K562 (cell line): ENCODE measurements at regions not wholly inside any gene's neighbourhood (a gene's known extent, or its start where the extent isn't known, plus 50 kb on each side); places are given as distances from the start of the nearest gene placed in this dataset.

Experiments used
- ATAC-seq: fragments of 200-7000 bp; cut with Tn5 transposase; 3 replicates; pipeline ENCODE4 v1.9.1; 2020; ENCODE audit warnings: moderate library complexity
- BruUV-seq: library from RNA; stranded (reverse); fragments of 400-500 nt; replicated peaks from 2 replicates; lab custom pipeline; 2021; lab: Mats Ljungman, UMichigan
- CTCF ChIA-PET: fragments of 300-600 bp; formaldehyde crosslinking; extraction: SDS; loops from one replicate; lab custom pipeline; 2021; ENCODE audit warnings: low intra/inter-chr PET ratio; lab: Yijun Ruan, JAX
- POLR2A ChIA-PET: fragments of 300-600, 350-650 bp; sonication (Branson Sonifier 250); formaldehyde crosslinking; extraction: SDS; loops from one replicate; lab custom pipeline; 2021; ENCODE audit warnings: antibody characterized with exemption, inconsistent platforms; lab: Yijun Ruan, JAX
- DNase-seq, 4 experiments: peaks; one replicate each; pipeline versions ENCODE4 v3.0.0 to v3.0.0-alpha.2; 2011 to 2018; ENCODE audit warnings: low spot score in 3 of 4, mixed read lengths in 3 of 4; ENCODE audit errors: extremely low read depth in 1 of 4
- FAIRE-seq: peaks from 2 replicates; lab custom pipeline; 2011; peaks lifted over from hg19 to GRCh38; lab: Jason Lieb, UNC
- H2AFZ ChIP-seq: 2 replicates; pipeline ENCODE4 v1.6.0; 2011; ENCODE audit warnings: low read depth, low read length, control low read depth, inconsistent platforms
- H3K27ac ChIP-seq: fragments of 200-600 bp; 3 replicates; pipeline ENCODE4 v1.8.0; 2011; ENCODE audit warnings: low read depth, mild to moderate bottlenecking, control low read depth, inconsistent platforms, low read length, moderate library complexity, mixed read lengths; ENCODE audit errors: extremely low read depth
- H3K27me3 ChIP-seq, 2 experiments: fragments of 300-600 bp in 1 of 2; 2 replicates in 1 of 2; 3 replicates in 1 of 2; pipeline versions ENCODE4 v1.6.0 to v1.8.0; 2011; ENCODE audit warnings: inconsistent platforms in 2 of 2, low read length in 2 of 2, mild to moderate bottlenecking in 1 of 2, mixed read lengths in 1 of 2, moderate library complexity in 1 of 2; ENCODE audit not compliant: control insufficient read depth in 2 of 2, insufficient read depth in 2 of 2
- H3K36me3 ChIP-seq: fragments of 300-600 bp; 3 replicates; pipeline ENCODE4 v1.8.0; 2011; ENCODE audit warnings: mild to moderate bottlenecking, low read length, inconsistent platforms; ENCODE audit not compliant: control insufficient read depth, insufficient read depth
- H3K4me1 ChIP-seq, 2 experiments: fragments of 200-600 bp in 1 of 2; replicated peaks in 1 of 2; 2 replicates in 1 of 2; 3 replicates in 1 of 2; pipeline versions ENCODE4 v1.5.1 to v1.8.0; 2011; ENCODE audit warnings: inconsistent platforms in 2 of 2, low read length in 2 of 2, mild to moderate bottlenecking in 1 of 2, mixed read lengths in 1 of 2, moderate library complexity in 1 of 2; ENCODE audit not compliant: control insufficient read depth in 2 of 2, insufficient read depth in 2 of 2
- H3K4me2 ChIP-seq: 2 replicates; pipeline ENCODE4 v1.6.1; 2011; ENCODE audit warnings: low read length, control low read depth, inconsistent platforms, mixed read lengths; ENCODE audit not compliant: insufficient read depth
- H3K4me3 ChIP-seq: fragments of 200-600 bp; sonication (generic), shearing (Covaris generic); 2 replicates; pipeline ENCODE4 v1.5.1; 2016; ENCODE audit warnings: control low read depth, inconsistent platforms
- H3K79me2 ChIP-seq: fragments of 200-600 bp; 3 replicates; pipeline ENCODE4 v1.8.0; 2011; ENCODE audit warnings: low read length, inconsistent platforms; ENCODE audit not compliant: control insufficient read depth, insufficient read depth
- H3K9ac ChIP-seq, 2 experiments: 2 replicates each; pipeline versions ENCODE4 v1.6.0 to v1.6.1; 2011; ENCODE audit warnings: low read depth in 2 of 2, low read length in 2 of 2, control low read depth in 1 of 2, inconsistent platforms in 1 of 2, mild to moderate bottlenecking in 1 of 2, mixed read lengths in 1 of 2; ENCODE audit not compliant: insufficient read depth in 1 of 2
- H3K9me1 ChIP-seq: one replicate; pipeline ENCODE4 v1.6.0; 2011; ENCODE audit warnings: inconsistent platforms, mild to moderate bottlenecking, low read length, moderate library complexity; ENCODE audit not compliant: control insufficient read depth, insufficient read depth
- H3K9me3 ChIP-seq: replicated peaks from 2 replicates; pipeline ENCODE4 v1.5.1; 2011; ENCODE audit warnings: low read depth, low read length, inconsistent platforms; ENCODE audit not compliant: control insufficient read depth, insufficient read depth
- H4K20me1 ChIP-seq: replicated peaks from 2 replicates; pipeline ENCODE4 v1.6.1; 2011; ENCODE audit warnings: low read length, inconsistent platforms, mixed read lengths; ENCODE audit not compliant: control insufficient read depth, insufficient read depth
- ARHGAP35 ChIP-seq: fragments of 450-650 bp; IDR thresholded peaks from 2 replicates; pipeline ENCODE4 v1.6.1; 2018; ENCODE audit not compliant: partially characterized antibody
- BDP1 ChIP-seq: IDR thresholded peaks from 3 replicates; pipeline ENCODE4 v1.6.1; 2011; ENCODE audit not compliant: insufficient read length, insufficient read depth
- DIDO1 ChIP-seq: fragments of 450-650 bp; IDR thresholded peaks from 2 replicates; pipeline ENCODE4 v1.6.1; 2016; ENCODE audit warnings: low read depth, missing biosample characterization, missing genetic modification characterization
- FOXK2 ChIP-seq, 2 experiments: fragments of 450-650 bp; IDR thresholded peaks in 1 of 2; conservative IDR thresholded peaks in 1 of 2; 2 replicates each; pipeline ENCODE4 v1.6.1; 2016; ENCODE audit warnings: low read depth in 2 of 2, mild to moderate bottlenecking in 1 of 2
- HNRNPL ChIP-seq: fragments of 200-400 bp; formaldehyde crosslinking; IDR thresholded peaks from 2 replicates; pipeline ENCODE4 v1.6.1; 2017; ENCODE audit warnings: low read depth, mild to moderate bottlenecking, low read length
- KDM2B ChIP-seq: fragments of 250-450 bp; sonication (Bioruptor Pico); IDR thresholded peaks from 2 replicates; pipeline ENCODE4 v1.8.0; 2021; ENCODE audit warnings: mild to moderate bottlenecking, moderate library complexity
- KHSRP ChIP-seq: fragments of 450-650 bp; IDR thresholded peaks from 2 replicates; pipeline ENCODE4 v1.6.1; 2017
- NCOR1 ChIP-seq: fragments of 450-650 bp; IDR thresholded peaks from 2 replicates; pipeline ENCODE4 v1.6.1; 2016; ENCODE audit warnings: mild to moderate bottlenecking, moderate library complexity
- NFXL1 ChIP-seq: fragments of 450-650 bp; formaldehyde crosslinking; IDR thresholded peaks from 2 replicates; pipeline ENCODE4 v1.4.0; 2021; ENCODE audit warnings: mild to moderate bottlenecking
- POLR2AphosphoS5 ChIP-seq: IDR thresholded peaks from 2 replicates; pipeline ENCODE4 v1.6.1; 2011; ENCODE audit warnings: mild to moderate bottlenecking, low read depth, low read length, moderate library complexity; ENCODE audit not compliant: control insufficient read depth, insufficient read depth
- SRSF3 ChIP-seq: fragments of 200-400 bp; formaldehyde crosslinking; IDR thresholded peaks from 2 replicates; pipeline ENCODE4 v1.6.1; 2016; ENCODE audit warnings: mild to moderate bottlenecking, low read length, moderate library complexity; ENCODE audit not compliant: insufficient read depth
- STAT6 ChIP-seq: sonication (generic); formaldehyde crosslinking; IDR thresholded peaks from 2 replicates; pipeline ENCODE4 v1.8.1; 2023; ENCODE audit warnings: mild to moderate bottlenecking, missing genetic modification reagents
- ZNF707 ChIP-seq: fragments of 250-450 bp; sonication (Bioruptor Pico); conservative IDR thresholded peaks from 2 replicates; pipeline ENCODE4 v1.8.0; 2022; ENCODE audit warnings: inconsistent platforms, mild to moderate bottlenecking, moderate library complexity
- ZZZ3 ChIP-seq: fragments of 450-650 bp; IDR thresholded peaks from 2 replicates; pipeline ENCODE4 v1.6.1; 2016; ENCODE audit warnings: antibody characterized with exemption, mild to moderate bottlenecking, moderate library complexity
- WGBS: fragments of 100-300 bp; shearing (Covaris generic); methylation state at CpG from one replicate; pipeline ENCODE4 v1.1.6; 2016; ENCODE audit warnings: low coverage, mixed read lengths; ENCODE audit not compliant: insufficient coverage; ENCODE audit errors: missing lambda C conversion rate; 5-methylcytosine and 5-hydroxymethylcytosine counted together
- in situ Hi-C: fragments of 300-500 bp; cut with MboI; formaldehyde crosslinking; loops from 4 replicates; pipeline ENCODE4 v1.15.0; 2018; ENCODE audit warnings: inconsistent platforms, mixed read lengths
- intact Hi-C: fragments of 100-400 bp; cut with micrococcal nuclease; formaldehyde crosslinking; loops from 2 replicates; pipeline ENCODE4 v1.14.2; 2022

GRCh38 chr14:82080370-82080769 lies 546.7 kb upstream of the SEL1L start:
- in situ Hi-C loops, result no loop called here
- no TSS peak for BruUV-seq
- Histone ChIP-seq H2AFZ (no peak overlapping the region), H3K4me2 (no peak overlapping the region), H3K27me3 (no peaks in the 10 kb centered on the region), H3K79me2 (no peaks in the 10 kb centered on the region), H3K4me3 (no peak overlapping the region), H3K9ac (no peak overlapping the region), H3K9me3 (no peaks in the 10 kb centered on the region), H3K27ac (no peak overlapping the region), H3K9me1 (no peaks in the 10 kb centered on the region), H4K20me1 (no peaks in the 10 kb centered on the region), H3K4me1 (no peaks in the 10 kb centered on the region), H3K36me3 (no peaks in the 10 kb centered on the region)
- ChIA-PET POLR2A (no interaction called here), CTCF (no interaction called here)
- ATAC-seq (no peak), FAIRE-seq (no peak), DNase-seq (no peak)
- intact Hi-C loops, result no loop called here
- WGBS, result 4% methylated on average over 4 of the region's 4 CpGs
- TF ChIP-seq KDM2B (CRISPR knock-in tag) (no peak), ZZZ3 (no peak), FOXK2 (conservative IDR thresholded peaks at IDR 0.05 in 1 of 2, IDR thresholded peaks at IDR 0.05 in 1 of 2; ENCODE audit: low read depth in 2 of 2) (no peak), SRSF3 (no peak), BDP1 (no peak), STAT6 (no peak), KHSRP (no peak), NCOR1 (no peak), ARHGAP35 (no peak), HNRNPL (no peak), ZNF707 (CRISPR knock-in tag) (no peak), POLR2AphosphoS5 (no peak), NFXL1 (CRISPR knock-in tag) (no peak), DIDO1 (no peak)
